HCT116 (cell line): ENCODE measurements at regions not wholly inside any gene's neighbourhood (a gene's known extent, or its start where the extent isn't known, plus 50 kb on each side); places are given as distances from the start of the nearest gene placed in this dataset.

Experiments
- ATAC-seq: fragments of 200-7000 bp; cut with Tn5 transposase; 2 replicates; pipeline ENCODE4 v1.9.1; 2020; ENCODE audit warnings: mild to moderate bottlenecking, moderate library complexity
- BruUV-seq: library from RNA; stranded (reverse); fragments of 400-500 nt; replicated peaks from 2 replicates; lab custom pipeline; 2021; lab: Mats Ljungman, UMichigan
- CTCF ChIA-PET: fragments of 300-600 bp; sonication (Branson Sonifier 250); formaldehyde crosslinking; loops from one replicate; lab custom pipeline; 2021; ENCODE audit warnings: antibody characterized with exemption; lab: Charles Lee
- POLR2A ChIA-PET: fragments of 300-600, 350-600 bp; sonication (Branson Sonifier 250); formaldehyde crosslinking; loops from one replicate; lab custom pipeline; 2021; ENCODE audit warnings: antibody characterized with exemption; lab: Charles Lee
- RAD21 ChIA-PET, 2 experiments: fragments of 300-600 bp; sonication (Branson Sonifier 250); formaldehyde crosslinking; loops; one replicate each; lab custom pipeline; 2023; ENCODE audit warnings: low total read pairs in 2 of 2; ENCODE audit not compliant: uncharacterized antibody in 2 of 2, unreplicated experiment in 2 of 2, low non-redundant PET in 1 of 2; lab: Charles Lee
- DNase-seq: peaks from one replicate; pipeline ENCODE4 v3.0.0-alpha.2; 2010; ENCODE audit warnings: low read depth, low spot score
- H2AFZ ChIP-seq: fragments of 200-600 bp; shearing (Covaris generic), sonication (generic); 2 replicates; pipeline ENCODE4 v1.6.1; 2017; ENCODE audit warnings: low read depth, mixed run types, mixed read lengths, antibody characterized with exemption, low read length; ENCODE audit not compliant: poor library complexity, severe bottlenecking
- H3K27ac ChIP-seq: 2 replicates; pipeline ENCODE4 v1.5.1; 2012; ENCODE audit warnings: low read depth, low read length
- H3K27me3 ChIP-seq: fragments of 200-600 bp; sonication (generic); 2 replicates; pipeline ENCODE4 v1.6.1; 2016; ENCODE audit warnings: mixed run types, low read length, mixed read lengths; ENCODE audit not compliant: insufficient read depth
- H3K36me3 ChIP-seq, 2 experiments: fragments of 200-500 bp in 1 of 2; fragments of 200-600 bp in 1 of 2; sonication (Bioruptor generic) in 1 of 2; sonication (generic) in 1 of 2; 2 replicates each; pipeline versions ENCODE4 v1.5.1 to v1.6.1; 2014 to 2016; ENCODE audit warnings: low read length in 2 of 2, inconsistent platforms in 1 of 2, mixed read lengths in 1 of 2, mixed run types in 1 of 2; ENCODE audit not compliant: insufficient read depth in 2 of 2, control insufficient read depth in 1 of 2
- H3K4me1 ChIP-seq, 2 experiments: fragments of 200-600 bp in 1 of 2; sonication (generic) in 1 of 2; 2 replicates each; pipeline versions ENCODE4 v1.5.1 to v1.6.1; 2012 to 2017; ENCODE audit warnings: low read length in 2 of 2, inconsistent platforms in 1 of 2, mild to moderate bottlenecking in 1 of 2, mixed read lengths in 1 of 2, mixed run types in 1 of 2, moderate library complexity in 1 of 2; ENCODE audit not compliant: insufficient read depth in 2 of 2, control insufficient read depth in 1 of 2
- H3K4me2 ChIP-seq: fragments of 200-600 bp; sonication (generic); 2 replicates; pipeline ENCODE4 v1.6.1; 2017; ENCODE audit warnings: mixed run types, low read length, mixed read lengths
- H3K4me3 ChIP-seq, 2 experiments: fragments of 200-600 bp in 1 of 2; sonication (generic) in 1 of 2; replicated peaks in 1 of 2; 2 replicates each; pipeline ENCODE4 v1.5.1; 2011 to 2016; ENCODE audit warnings: low read length in 2 of 2, control low read depth in 1 of 2, low read depth in 1 of 2, mild to moderate bottlenecking in 1 of 2, mixed read lengths in 1 of 2, mixed run types in 1 of 2
- H3K79me2 ChIP-seq: fragments of 200-600 bp; sonication (generic); 2 replicates; pipeline ENCODE4 v1.6.1; 2017; ENCODE audit warnings: mild to moderate bottlenecking, mixed run types, low read length, moderate library complexity, mixed read lengths; ENCODE audit not compliant: insufficient read depth
- H3K9ac ChIP-seq: fragments of 200-600 bp; sonication (generic); 2 replicates; pipeline ENCODE4 v1.6.1; 2016; ENCODE audit warnings: low read length, mixed read lengths
- H3K9me2 ChIP-seq: fragments of 200-600 bp; sonication (generic), shearing (Covaris generic); 2 replicates; pipeline ENCODE4 v1.6.1; 2017; ENCODE audit warnings: mixed run types, mild to moderate bottlenecking, moderate library complexity; ENCODE audit not compliant: insufficient read depth
- H3K9me3 ChIP-seq, 2 experiments: fragments of 200-500 bp in 1 of 2; fragments of 200-600 bp in 1 of 2; sonication (Bioruptor generic) in 1 of 2; sonication (generic) in 1 of 2; 2 replicates each; pipeline ENCODE4 v1.6.1; 2014 to 2017; ENCODE audit warnings: low read length in 2 of 2, mixed read lengths in 2 of 2, inconsistent platforms in 1 of 2, low read depth in 1 of 2, mild to moderate bottlenecking in 1 of 2, mixed run types in 1 of 2, moderate library complexity in 1 of 2; ENCODE audit not compliant: control insufficient read depth in 1 of 2, insufficient read depth in 1 of 2
- H4K20me1 ChIP-seq: fragments of 200-600 bp; sonication (generic), shearing (Covaris generic); 2 replicates; pipeline ENCODE4 v1.6.1; 2017; ENCODE audit warnings: mixed run types, mild to moderate bottlenecking, moderate library complexity; ENCODE audit not compliant: insufficient read depth
- CBX3 ChIP-seq: IDR thresholded peaks from 2 replicates; pipeline ENCODE4 v1.6.1; 2012; ENCODE audit warnings: low read depth
- ELF1 ChIP-seq: IDR thresholded peaks from 2 replicates; pipeline ENCODE4 v1.6.1; 2012; ENCODE audit warnings: low read depth, borderline replicate concordance
- POLR2A ChIP-seq: IDR thresholded peaks from 2 replicates; pipeline ENCODE4 v1.7.0; 2011; ENCODE audit warnings: borderline replicate concordance; ENCODE audit not compliant: insufficient read depth, insufficient read length; ENCODE audit errors: extremely low read depth
- POLR2AphosphoS5 ChIP-seq: IDR thresholded peaks from 2 replicates; pipeline ENCODE4 v1.6.1; 2011; ENCODE audit warnings: mild to moderate bottlenecking, low read depth, low read length, moderate library complexity
- RAD21 ChIP-seq: IDR thresholded peaks from 2 replicates; pipeline ENCODE4 v1.6.1; 2012; ENCODE audit warnings: low read depth, mild to moderate bottlenecking
- SIN3A ChIP-seq: IDR thresholded peaks from 2 replicates; pipeline ENCODE4 v1.6.1; 2012; ENCODE audit warnings: low read depth
- SRF ChIP-seq: IDR thresholded peaks from 2 replicates; pipeline ENCODE4 v1.6.1; 2012; ENCODE audit warnings: low read depth
- TCF7L2 ChIP-seq: IDR thresholded peaks from 2 replicates; pipeline ENCODE4 v1.7.0; 2011; ENCODE audit warnings: borderline replicate concordance, inconsistent platforms; ENCODE audit not compliant: insufficient read depth, insufficient read length; ENCODE audit errors: extremely low read depth
- YY1 ChIP-seq: IDR thresholded peaks from 2 replicates; pipeline ENCODE4 v1.6.1; 2011; ENCODE audit warnings: low read length, low read depth, moderate library complexity, mild to moderate bottlenecking; ENCODE audit not compliant: insufficient replicate concordance; ENCODE audit errors: extremely low read depth
- ZNF274 ChIP-seq: fragments of 200-500 bp; sonication (Bioruptor generic); IDR thresholded peaks from 2 replicates; pipeline ENCODE4 v1.6.1; 2014; ENCODE audit warnings: mild to moderate bottlenecking, low read depth, low read length, inconsistent platforms
- intact Hi-C: fragments of 100-400 bp; cut with micrococcal nuclease; formaldehyde crosslinking; loops from 2 replicates; pipeline ENCODE4 v1.10.0; 2022
- TF ChIP-seq, protein P1 (sequence below): IDR thresholded peaks from 2 replicates; pipeline ENCODE4 v1.6.1; 2012
- TF ChIP-seq, protein P2 (sequence below): IDR thresholded peaks from 2 replicates; pipeline ENCODE4 v1.6.1; 2011; ENCODE audit warnings: mild to moderate bottlenecking, low read length, moderate library complexity; ENCODE audit not compliant: insufficient replicate concordance; ENCODE audit errors: extremely low read depth
- TF ChIP-seq, protein P3 (sequence below), 3 experiments: fragments of 200-600 bp in 1 of 3; sonication (generic) in 1 of 3; IDR thresholded peaks in 2 of 3; conservative IDR thresholded peaks in 1 of 3; 2 replicates each; pipeline ENCODE4 v1.5.1; 2012 to 2017; ENCODE audit warnings: low read depth in 2 of 3, low read length in 2 of 3, antibody characterized with exemption in 1 of 3, borderline replicate concordance in 1 of 3, control low read depth in 1 of 3, mild to moderate bottlenecking in 1 of 3, mixed read lengths in 1 of 3, mixed run types in 1 of 3, moderate library complexity in 1 of 3; ENCODE audit not compliant: insufficient read depth in 1 of 3

DNA sequence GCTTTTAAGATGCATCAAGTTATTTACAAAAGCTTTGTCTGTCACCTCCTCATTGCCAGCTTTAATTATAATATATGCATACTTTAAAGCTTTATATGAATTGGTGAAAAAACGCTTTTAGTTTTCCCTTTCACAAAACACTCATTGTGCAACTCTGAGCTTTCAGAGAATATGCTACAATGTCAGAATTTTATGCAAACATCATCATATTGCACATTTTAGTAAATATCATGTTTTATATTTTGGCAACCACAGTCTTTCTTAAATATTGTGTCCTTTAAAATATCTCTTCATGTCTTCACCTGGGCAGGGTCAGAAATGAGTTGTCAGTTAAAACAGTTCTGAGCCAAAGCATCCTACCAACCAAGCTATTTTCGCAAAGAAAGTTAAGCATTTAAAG is 601.1 kb upstream of the RORB start:
- ChIA-PET CTCF (no interaction called here), POLR2A (no interaction called here)
- intact Hi-C loops = no loop called here

More for the DNA sequence above, 601.1 kb upstream of the RORB start:
- no peaks in the 10 kb centered on the region for H3K27me3 ChIP-seq
- TF ChIP-seq, protein P1, sequence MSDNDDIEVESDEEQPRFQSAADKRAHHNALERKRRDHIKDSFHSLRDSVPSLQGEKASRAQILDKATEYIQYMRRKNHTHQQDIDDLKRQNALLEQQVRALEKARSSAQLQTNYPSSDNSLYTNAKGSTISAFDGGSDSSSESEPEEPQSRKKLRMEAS = no peak
- no peak for TF ChIP-seq ELF1
- TF ChIP-seq SRF = no peak
- no peak for TF ChIP-seq SIN3A
- no peak for TF ChIP-seq POLR2AphosphoS5
- TF ChIP-seq ZNF274 = no peak
- TF ChIP-seq, protein P2, sequence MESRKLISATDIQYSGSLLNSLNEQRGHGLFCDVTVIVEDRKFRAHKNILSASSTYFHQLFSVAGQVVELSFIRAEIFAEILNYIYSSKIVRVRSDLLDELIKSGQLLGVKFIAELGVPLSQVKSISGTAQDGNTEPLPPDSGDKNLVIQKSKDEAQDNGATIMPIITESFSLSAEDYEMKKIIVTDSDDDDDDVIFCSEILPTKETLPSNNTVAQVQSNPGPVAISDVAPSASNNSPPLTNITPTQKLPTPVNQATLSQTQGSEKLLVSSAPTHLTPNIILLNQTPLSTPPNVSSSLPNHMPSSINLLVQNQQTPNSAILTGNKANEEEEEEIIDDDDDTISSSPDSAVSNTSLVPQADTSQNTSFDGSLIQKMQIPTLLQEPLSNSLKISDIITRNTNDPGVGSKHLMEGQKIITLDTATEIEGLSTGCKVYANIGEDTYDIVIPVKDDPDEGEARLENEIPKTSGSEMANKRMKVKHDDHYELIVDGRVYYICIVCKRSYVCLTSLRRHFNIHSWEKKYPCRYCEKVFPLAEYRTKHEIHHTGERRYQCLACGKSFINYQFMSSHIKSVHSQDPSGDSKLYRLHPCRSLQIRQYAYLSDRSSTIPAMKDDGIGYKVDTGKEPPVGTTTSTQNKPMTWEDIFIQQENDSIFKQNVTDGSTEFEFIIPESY = no peak
- TF ChIP-seq YY1 = no peak
- TF ChIP-seq, protein P3, sequence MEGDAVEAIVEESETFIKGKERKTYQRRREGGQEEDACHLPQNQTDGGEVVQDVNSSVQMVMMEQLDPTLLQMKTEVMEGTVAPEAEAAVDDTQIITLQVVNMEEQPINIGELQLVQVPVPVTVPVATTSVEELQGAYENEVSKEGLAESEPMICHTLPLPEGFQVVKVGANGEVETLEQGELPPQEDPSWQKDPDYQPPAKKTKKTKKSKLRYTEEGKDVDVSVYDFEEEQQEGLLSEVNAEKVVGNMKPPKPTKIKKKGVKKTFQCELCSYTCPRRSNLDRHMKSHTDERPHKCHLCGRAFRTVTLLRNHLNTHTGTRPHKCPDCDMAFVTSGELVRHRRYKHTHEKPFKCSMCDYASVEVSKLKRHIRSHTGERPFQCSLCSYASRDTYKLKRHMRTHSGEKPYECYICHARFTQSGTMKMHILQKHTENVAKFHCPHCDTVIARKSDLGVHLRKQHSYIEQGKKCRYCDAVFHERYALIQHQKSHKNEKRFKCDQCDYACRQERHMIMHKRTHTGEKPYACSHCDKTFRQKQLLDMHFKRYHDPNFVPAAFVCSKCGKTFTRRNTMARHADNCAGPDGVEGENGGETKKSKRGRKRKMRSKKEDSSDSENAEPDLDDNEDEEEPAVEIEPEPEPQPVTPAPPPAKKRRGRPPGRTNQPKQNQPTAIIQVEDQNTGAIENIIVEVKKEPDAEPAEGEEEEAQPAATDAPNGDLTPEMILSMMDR (IDR thresholded peaks at IDR 0.05 in 2 of 3, conservative IDR thresholded peaks at IDR 0.05 in 1 of 3; ENCODE audit: borderline replicate concordance in 1 of 3, insufficient read depth in 1 of 3, low read depth in 2 of 3, low read length in 2 of 3) = no peak
- no peak for TF ChIP-seq TCF7L2
- no peak for TF ChIP-seq RAD21
- no peak for TF ChIP-seq CBX3
- no peak for TF ChIP-seq POLR2A
- no peak overlapping the region for H3K9ac ChIP-seq
- H3K9me2 ChIP-seq = no peaks in the 10 kb centered on the region
- no peak overlapping the region for H3K27ac ChIP-seq
- no TSS peak for BruUV-seq
- H3K4me1 ChIP-seq = no peaks in the 10 kb centered on the region
- no peaks in the 10 kb centered on the region for H3K9me3 ChIP-seq
- no peak overlapping the region for H2AFZ ChIP-seq
- DNase-seq = no peak
- RAD21 ChIA-PET = no interaction called here
- H3K4me2 ChIP-seq = no peak overlapping the region
- H3K79me2 ChIP-seq = no peaks in the 10 kb centered on the region
- no peak overlapping the region for H3K4me3 ChIP-seq
- ATAC-seq = no peak
- H4K20me1 ChIP-seq = no peaks in the 10 kb centered on the region
- no peaks in the 10 kb centered on the region for H3K36me3 ChIP-seq
